GM21381 (cell line): ENCODE measurements at regions not wholly inside any gene's neighbourhood (a gene's known extent, or its start where the extent isn't known, plus 50 kb on each side); places are given as distances from the start of the nearest gene placed in this dataset.

Experiments
- ATAC-seq: cut with Tn5 transposase; IDR thresholded peaks from one replicate; pipeline ENCODE4 v1.9.1; 2021; ENCODE audit warnings: mild to moderate bottlenecking, moderate library complexity; ENCODE audit not compliant: unreplicated experiment

- no peak for ATAC-seq
These were observed 796.2 kb downstream of the PLA2G4A start for GRCh38 chr1:187624812-187625545.

- no peak for ATAC-seq
These were observed 797.3 kb downstream of the PLA2G4A start for GRCh38 chr1:187626056-187626455.

- ATAC-seq = no peak
These were observed 798.8 kb downstream of the PLA2G4A start for GRCh38 chr1:187627516-187627915.

- no peak for ATAC-seq
These were observed 800.3 kb downstream of the PLA2G4A start for GRCh38 chr1:187629075-187629474.

GRCh38 chr1:187630653-187631380 lies 802.1 kb downstream of the PLA2G4A start:
- ATAC-seq = no peak

- ATAC-seq = no peak
These were observed 802.6 kb downstream of the PLA2G4A start for GRCh38 chr1:187631381-187631675.

GRCh38 chr1:187631984-187632383 lies 803.2 kb downstream of the PLA2G4A start:
- no peak for ATAC-seq

- no peak for ATAC-seq
These were observed 806.2 kb downstream of the PLA2G4A start for GRCh38 chr1:187634940-187635339.

GRCh38 chr1:187638733-187639434 lies 810.1 kb downstream of the PLA2G4A start:
- no peak for ATAC-seq

- ATAC-seq = no peak
These were observed 812.3 kb downstream of the PLA2G4A start for GRCh38 chr1:187641015-187641414.

GRCh38 chr1:187641463-187641862 lies 812.7 kb downstream of the PLA2G4A start:
- ATAC-seq = no peak

GRCh38 chr1:187641907-187642306 lies 813.2 kb downstream of the PLA2G4A start:
- ATAC-seq = no peak

GRCh38 chr1:187645651-187646050 lies 816.9 kb downstream of the PLA2G4A start:
- ATAC-seq = no peak

- no peak for ATAC-seq
These were observed 817.9 kb downstream of the PLA2G4A start for GRCh38 chr1:187646536-187647107.

GRCh38 chr1:187648091-187648490 lies 819.3 kb downstream of the PLA2G4A start:
- ATAC-seq = no peak

GRCh38 chr1:187654635-187655034 lies 825.9 kb downstream of the PLA2G4A start:
- no peak for ATAC-seq

- no peak for ATAC-seq
These were observed 826.4 kb downstream of the PLA2G4A start for GRCh38 chr1:187655104-187655503.

GRCh38 chr1:187665483-187665882 lies 836.7 kb downstream of the PLA2G4A start:
- no peak for ATAC-seq

- no peak for ATAC-seq
These were observed 852.1 kb downstream of the PLA2G4A start for GRCh38 chr1:187680823-187681222.

- no peak for ATAC-seq
These were observed 853.4 kb downstream of the PLA2G4A start for GRCh38 chr1:187682112-187682511.

GRCh38 chr1:187685333-187685732 lies 856.6 kb downstream of the PLA2G4A start:
- no peak for ATAC-seq

GRCh38 chr1:187689129-187689528 lies 860.4 kb downstream of the PLA2G4A start:
- ATAC-seq = no peak
